Epithelial cell of esophagus (primary cell): ENCODE measurements at regions not wholly inside any gene's neighbourhood (a gene's known extent, or its start where the extent isn't known, plus 50 kb on each side); places are given as distances from the start of the nearest gene placed in this dataset.

ENCODE experiments used
- DNase-seq: peaks from one replicate; pipeline ENCODE4 v3.0.0; 2010; ENCODE audit warnings: low read depth
- H3K4me3 ChIP-seq: 2 replicates; pipeline ENCODE4 v1.5.1; 2011; ENCODE audit warnings: mild to moderate bottlenecking, low read length, control low read depth
- TF ChIP-seq, protein P1 (sequence below): IDR thresholded peaks from 2 replicates; pipeline ENCODE4 v1.5.1; 2011; ENCODE audit warnings: low read depth, mild to moderate bottlenecking, low read length, control low read depth, inconsistent platforms; ENCODE audit not compliant: insufficient read depth; ENCODE audit errors: missing control alignments

DNA sequence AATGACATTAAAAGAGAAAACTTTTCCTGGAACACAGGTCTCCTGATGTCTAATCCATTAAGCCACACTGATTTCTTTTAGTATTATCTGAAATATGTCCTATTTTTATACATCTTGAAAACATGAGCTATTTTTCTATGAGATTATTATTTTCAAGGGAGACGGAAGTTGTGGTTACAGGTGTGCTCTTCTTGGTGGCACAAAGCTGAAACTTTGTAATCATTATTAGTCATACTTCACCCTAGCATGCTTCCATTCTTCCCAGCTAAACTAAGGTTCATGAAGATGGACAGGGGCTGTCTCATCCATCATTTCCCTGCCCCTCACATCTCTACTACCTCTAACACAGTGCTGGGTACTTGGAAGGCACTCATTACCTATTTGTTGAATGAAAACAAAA lies 85.6 kb upstream of the POU1F1 start:
- H3K4me3 ChIP-seq, result no peak overlapping the region
- DNase-seq, result peak; percentile 14
- TF ChIP-seq, protein P1, sequence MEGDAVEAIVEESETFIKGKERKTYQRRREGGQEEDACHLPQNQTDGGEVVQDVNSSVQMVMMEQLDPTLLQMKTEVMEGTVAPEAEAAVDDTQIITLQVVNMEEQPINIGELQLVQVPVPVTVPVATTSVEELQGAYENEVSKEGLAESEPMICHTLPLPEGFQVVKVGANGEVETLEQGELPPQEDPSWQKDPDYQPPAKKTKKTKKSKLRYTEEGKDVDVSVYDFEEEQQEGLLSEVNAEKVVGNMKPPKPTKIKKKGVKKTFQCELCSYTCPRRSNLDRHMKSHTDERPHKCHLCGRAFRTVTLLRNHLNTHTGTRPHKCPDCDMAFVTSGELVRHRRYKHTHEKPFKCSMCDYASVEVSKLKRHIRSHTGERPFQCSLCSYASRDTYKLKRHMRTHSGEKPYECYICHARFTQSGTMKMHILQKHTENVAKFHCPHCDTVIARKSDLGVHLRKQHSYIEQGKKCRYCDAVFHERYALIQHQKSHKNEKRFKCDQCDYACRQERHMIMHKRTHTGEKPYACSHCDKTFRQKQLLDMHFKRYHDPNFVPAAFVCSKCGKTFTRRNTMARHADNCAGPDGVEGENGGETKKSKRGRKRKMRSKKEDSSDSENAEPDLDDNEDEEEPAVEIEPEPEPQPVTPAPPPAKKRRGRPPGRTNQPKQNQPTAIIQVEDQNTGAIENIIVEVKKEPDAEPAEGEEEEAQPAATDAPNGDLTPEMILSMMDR, result no peak

- DNase-seq, result no peak
- TF ChIP-seq, protein P1, result no peak
- no peak overlapping the region for H3K4me3 ChIP-seq
These were observed 84.9 kb upstream of the POU1F1 start for GRCh38 chr3:87361271-87361670.

DNA sequence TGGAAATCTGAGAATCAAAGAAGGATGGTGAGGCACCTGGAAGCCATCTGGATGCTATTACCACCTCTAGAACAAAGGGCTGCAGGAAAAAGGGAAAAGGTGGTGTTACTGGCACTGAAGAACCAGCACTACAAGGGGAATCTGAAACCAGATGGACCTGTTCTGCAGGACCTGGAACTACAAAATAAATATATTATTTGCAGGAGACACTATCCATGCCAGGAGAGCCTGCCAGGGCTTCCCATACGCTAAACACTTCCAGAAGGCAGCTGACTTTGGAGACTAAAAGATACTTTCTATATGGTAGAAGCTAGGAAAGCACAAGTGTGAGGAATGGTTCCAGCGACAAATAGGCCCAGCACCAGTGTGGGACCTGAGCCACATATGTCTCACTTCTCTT lies 83.4 kb upstream of the POU1F1 start:
- DNase-seq, result peak; percentile 57
- H3K4me3 ChIP-seq, result no peak overlapping the region
- TF ChIP-seq, protein P1, result no peak

GRCh38 chr3:87359025-87359424 lies 82.6 kb upstream of the POU1F1 start:
- TF ChIP-seq, protein P1, result no peak
- DNase-seq, result no peak
- no peak overlapping the region for H3K4me3 ChIP-seq

DNA sequence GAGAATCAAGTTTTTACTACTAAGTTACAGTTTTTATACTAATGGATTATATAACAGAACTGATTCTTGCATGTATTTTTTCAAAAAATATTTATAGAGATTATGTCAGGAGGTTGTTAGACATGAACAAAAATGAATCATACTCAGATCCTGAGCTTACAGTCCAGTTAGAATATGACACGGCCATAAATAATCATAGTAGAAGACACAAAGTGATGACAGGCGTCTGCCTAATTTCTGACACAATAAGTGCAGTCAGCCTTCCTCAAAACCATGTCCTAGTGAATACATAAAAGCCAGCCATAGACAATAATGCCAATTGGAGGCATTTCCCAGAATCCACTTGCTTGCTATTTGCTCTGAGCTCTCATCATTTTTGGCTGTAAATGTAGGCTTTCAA lies 81.7 kb upstream of the POU1F1 start:
- TF ChIP-seq, protein P1, result no peak
- no peak overlapping the region for H3K4me3 ChIP-seq
- peak; percentile 26 for DNase-seq

DNA sequence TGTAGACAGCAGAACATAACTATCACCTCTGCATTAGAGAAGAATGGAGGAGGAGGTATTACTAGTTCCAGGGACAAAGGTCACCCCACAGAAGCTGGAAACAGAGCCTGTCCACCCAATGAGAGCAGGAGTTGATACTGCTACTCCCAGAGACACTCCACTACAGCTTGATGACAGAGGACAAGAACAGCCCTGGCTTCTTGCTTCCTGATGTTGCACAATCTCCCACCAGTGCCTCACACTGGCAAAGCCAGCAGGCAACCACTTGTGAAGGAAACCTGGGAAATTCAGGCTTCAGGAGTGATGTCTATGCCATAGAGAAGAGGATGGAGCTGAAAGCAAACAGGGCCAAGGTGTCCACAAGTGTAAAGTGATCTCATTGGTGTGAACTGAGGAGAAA lies 78.0 kb upstream of the POU1F1 start:
- peak; percentile 47 for DNase-seq
- TF ChIP-seq, protein P1, result no peak

GRCh38 chr3:87351937-87352336 lies 75.6 kb upstream of the POU1F1 start:
- DNase-seq, result no peak
- TF ChIP-seq, protein P1, result no peak

More for the DNA sequence above, 78.0 kb upstream of the POU1F1 start:
- H3K4me3 ChIP-seq, result no peak overlapping the region

More at GRCh38 chr3:87351937-87352336, 75.6 kb upstream of the POU1F1 start:
- no peak overlapping the region for H3K4me3 ChIP-seq
